PC-9 (cell line): ENCODE measurements at regions not wholly inside any gene's neighbourhood (a gene's known extent, or its start where the extent isn't known, plus 50 kb on each side); places are given as distances from the start of the nearest gene placed in this dataset.

Experiments
- BruUV-seq: library from RNA; stranded (reverse); fragments of 400-500 nt; replicated peaks from 2 replicates; lab custom pipeline; 2021; lab: Mats Ljungman, UMichigan
- CTCF ChIA-PET: fragments of 300-600 bp; sonication (Branson Sonifier 250); formaldehyde crosslinking; loops from one replicate; lab custom pipeline; 2022; ENCODE audit warnings: antibody characterized with exemption; lab: Charles Lee
- POLR2A ChIA-PET: fragments of 300-600 bp; sonication (Branson Sonifier 250); formaldehyde crosslinking; loops from one replicate; lab custom pipeline; 2022; ENCODE audit warnings: antibody characterized with exemption; ENCODE audit not compliant: unreplicated experiment; lab: Charles Lee
- DNase-seq, 2 experiments: peaks; one replicate each; pipeline versions ENCODE4 v3.0.0 to v3.0.0-alpha.2; 2015 to 2022; ENCODE audit warnings: mixed read lengths in 1 of 2
- H2AFZ ChIP-seq: fragments of 200-600 bp; sonication (generic); 2 replicates; pipeline ENCODE4 v1.8.1; 2017; ENCODE audit warnings: antibody characterized with exemption
- H3F3A ChIP-seq: fragments of 200-600 bp; sonication (generic); 2 replicates; pipeline ENCODE4 v1.8.1; 2017; ENCODE audit warnings: antibody characterized with exemption, mild to moderate bottlenecking, low read depth; ENCODE audit not compliant: insufficient read depth
- H3K27ac ChIP-seq: fragments of 200-600 bp; sonication (generic); 2 replicates; pipeline ENCODE4 v1.6.1; 2016; ENCODE audit warnings: mixed run types
- H3K27me3 ChIP-seq: fragments of 200-600 bp; sonication (generic); 2 replicates; pipeline ENCODE4 v1.6.1; 2016; ENCODE audit warnings: low read depth, mixed run types; ENCODE audit not compliant: insufficient read depth
- H3K36me3 ChIP-seq: fragments of 200-600 bp; sonication (generic); 2 replicates; pipeline ENCODE4 v1.6.1; 2016; ENCODE audit warnings: low read depth, mixed run types
- H3K4me1 ChIP-seq: fragments of 200-600 bp; sonication (generic); replicated peaks from 2 replicates; pipeline ENCODE4 v1.6.1; 2016; ENCODE audit warnings: mixed run types; ENCODE audit not compliant: insufficient read depth
- H3K4me2 ChIP-seq: fragments of 200-600 bp; sonication (generic); 2 replicates; pipeline ENCODE4 v1.6.1; 2017; ENCODE audit warnings: mixed run types
- H3K4me3 ChIP-seq: fragments of 200-600 bp; sonication (generic); 2 replicates; pipeline ENCODE4 v1.6.1; 2016; ENCODE audit warnings: mixed run types
- H3K79me2 ChIP-seq: fragments of 200-600 bp; sonication (generic); 2 replicates; pipeline ENCODE4 v1.6.1; 2017; ENCODE audit warnings: low read depth, mixed run types
- H3K9me2 ChIP-seq: fragments of 200-600 bp; sonication (generic); 2 replicates; pipeline ENCODE4 v1.8.1; 2017; ENCODE audit warnings: mild to moderate bottlenecking; ENCODE audit not compliant: insufficient read depth
- H3K9me3 ChIP-seq: fragments of 200-600 bp; sonication (generic); 2 replicates; pipeline ENCODE4 v1.8.1; 2016; ENCODE audit warnings: low read depth; ENCODE audit not compliant: insufficient read depth
- H4K20me1 ChIP-seq: fragments of 200-600 bp; sonication (generic); 2 replicates; pipeline ENCODE4 v1.8.1; 2017; ENCODE audit not compliant: insufficient read depth
- EZH2 ChIP-seq: fragments of 200-600 bp; sonication (generic); IDR thresholded peaks from 2 replicates; pipeline ENCODE4 v1.8.0; 2017; ENCODE audit warnings: antibody characterized with exemption, low read depth
- intact Hi-C: fragments of 100-400 bp; cut with micrococcal nuclease; formaldehyde crosslinking; loops from one replicate; pipeline ENCODE4 v1.10.0; 2022; ENCODE audit not compliant: unreplicated experiment
- TF ChIP-seq, protein P1 (sequence below): fragments of 200-600 bp; sonication (generic); conservative IDR thresholded peaks from 2 replicates; pipeline ENCODE4 v1.6.1; 2017; ENCODE audit warnings: mixed run types, antibody characterized with exemption, mild to moderate bottlenecking, moderate library complexity

DNA sequence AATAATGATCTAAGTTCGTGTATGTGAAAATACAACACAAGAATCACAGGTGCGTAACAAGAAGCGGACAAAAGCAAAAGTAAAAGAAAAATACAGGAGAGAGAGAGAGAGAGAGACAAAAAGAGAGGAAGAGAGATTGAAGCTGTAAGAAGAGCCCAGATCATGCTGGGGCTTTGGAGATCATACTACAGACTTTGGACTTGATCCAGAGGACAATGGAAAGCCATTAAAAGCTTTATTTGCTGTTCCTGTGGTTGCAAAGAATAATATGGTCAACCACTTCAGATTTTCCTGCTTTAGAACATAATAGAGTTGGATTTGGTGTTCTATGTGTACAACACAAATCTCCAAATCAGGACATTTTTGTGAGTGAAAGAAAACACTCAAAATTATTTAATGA lies 561.4 kb downstream of the CAAP1 start:
- POLR2A ChIA-PET, result no interaction called here
- intact Hi-C loops, result no loop called here
- no TSS peak for BruUV-seq

DNA sequence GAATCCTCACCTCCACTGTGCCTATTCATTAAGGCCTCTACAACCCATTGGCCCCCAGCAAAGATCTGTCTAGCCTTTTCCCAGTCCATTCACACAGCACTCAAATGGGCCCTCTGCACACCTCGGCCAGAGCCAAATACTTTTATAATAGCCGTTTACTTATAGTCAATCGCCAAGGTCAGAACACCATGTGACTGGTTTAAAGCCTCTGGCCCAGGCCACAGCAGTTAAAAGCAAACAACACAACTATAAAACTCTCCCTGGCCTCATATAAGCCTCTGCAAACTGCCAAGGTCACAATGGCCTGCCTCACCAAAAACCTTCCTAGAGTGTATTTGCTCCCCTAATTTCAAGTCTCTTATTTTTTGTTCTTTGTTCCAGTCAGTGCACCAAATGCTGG lies 562.6 kb downstream of the CAAP1 start:
- H4K20me1 ChIP-seq, result no peaks in the 10 kb centered on the region
- no peaks in the 10 kb centered on the region for H3K79me2 ChIP-seq
- no peaks in the 10 kb centered on the region for H3K9me3 ChIP-seq
- CTCF ChIA-PET, result no interaction called here
- H3K36me3 ChIP-seq, result no peaks in the 10 kb centered on the region
- H3K4me3 ChIP-seq, result no peak overlapping the region
- no peak overlapping the region for H3K4me2 ChIP-seq
- POLR2A ChIA-PET, result no interaction called here
- no TSS peak for BruUV-seq
- H3K27ac ChIP-seq, result no peak overlapping the region
- TF ChIP-seq, protein P1, sequence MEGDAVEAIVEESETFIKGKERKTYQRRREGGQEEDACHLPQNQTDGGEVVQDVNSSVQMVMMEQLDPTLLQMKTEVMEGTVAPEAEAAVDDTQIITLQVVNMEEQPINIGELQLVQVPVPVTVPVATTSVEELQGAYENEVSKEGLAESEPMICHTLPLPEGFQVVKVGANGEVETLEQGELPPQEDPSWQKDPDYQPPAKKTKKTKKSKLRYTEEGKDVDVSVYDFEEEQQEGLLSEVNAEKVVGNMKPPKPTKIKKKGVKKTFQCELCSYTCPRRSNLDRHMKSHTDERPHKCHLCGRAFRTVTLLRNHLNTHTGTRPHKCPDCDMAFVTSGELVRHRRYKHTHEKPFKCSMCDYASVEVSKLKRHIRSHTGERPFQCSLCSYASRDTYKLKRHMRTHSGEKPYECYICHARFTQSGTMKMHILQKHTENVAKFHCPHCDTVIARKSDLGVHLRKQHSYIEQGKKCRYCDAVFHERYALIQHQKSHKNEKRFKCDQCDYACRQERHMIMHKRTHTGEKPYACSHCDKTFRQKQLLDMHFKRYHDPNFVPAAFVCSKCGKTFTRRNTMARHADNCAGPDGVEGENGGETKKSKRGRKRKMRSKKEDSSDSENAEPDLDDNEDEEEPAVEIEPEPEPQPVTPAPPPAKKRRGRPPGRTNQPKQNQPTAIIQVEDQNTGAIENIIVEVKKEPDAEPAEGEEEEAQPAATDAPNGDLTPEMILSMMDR, result no peak
- TF ChIP-seq EZH2, result no peak
- H3K4me1 ChIP-seq, result no peaks in the 10 kb centered on the region
- H3K27me3 ChIP-seq, result no peaks in the 10 kb centered on the region
- H2AFZ ChIP-seq, result no peak overlapping the region
- no peaks in the 10 kb centered on the region for H3F3A ChIP-seq
- intact Hi-C loops, result no loop called here
- no peaks in the 10 kb centered on the region for H3K9me2 ChIP-seq
- no peak for DNase-seq

More for the DNA sequence above, 561.4 kb downstream of the CAAP1 start:
- no peak overlapping the region for H3K4me2 ChIP-seq
- CTCF ChIA-PET, result no interaction called here
- no peaks in the 10 kb centered on the region for H3K27me3 ChIP-seq
- DNase-seq, result no peak
- H2AFZ ChIP-seq, result no peak overlapping the region
- no peaks in the 10 kb centered on the region for H3F3A ChIP-seq
- H3K4me3 ChIP-seq, result no peak overlapping the region
- H3K9me2 ChIP-seq, result no peaks in the 10 kb centered on the region
- no peaks in the 10 kb centered on the region for H4K20me1 ChIP-seq
- H3K79me2 ChIP-seq, result no peaks in the 10 kb centered on the region
- no peak overlapping the region for H3K27ac ChIP-seq
- no peaks in the 10 kb centered on the region for H3K36me3 ChIP-seq
- H3K4me1 ChIP-seq, result no peaks in the 10 kb centered on the region
- TF ChIP-seq EZH2, result no peak
- TF ChIP-seq, protein P1, result no peak
- H3K9me3 ChIP-seq, result no peaks in the 10 kb centered on the region

DNA sequence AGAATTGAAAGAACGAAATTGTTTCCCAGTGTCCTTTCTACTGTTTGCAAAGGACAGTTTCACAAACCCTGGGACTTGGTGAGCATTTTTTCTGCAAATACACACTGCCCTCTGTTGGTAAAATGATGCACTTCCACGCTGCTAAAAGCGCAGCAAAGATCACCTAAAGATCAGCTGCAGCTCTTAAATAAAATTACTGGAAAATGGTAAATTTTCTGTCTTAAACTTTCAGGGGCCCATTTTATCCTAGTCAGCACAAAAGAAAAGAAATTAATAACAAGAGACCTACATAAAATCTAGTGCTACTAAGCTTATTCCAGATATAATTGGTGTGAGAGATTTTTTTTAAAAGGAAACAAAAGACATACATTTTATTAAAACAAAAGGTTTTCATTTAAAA lies 566.0 kb downstream of the CAAP1 start:
- no peaks in the 10 kb centered on the region for H3K27me3 ChIP-seq
- H3K4me2 ChIP-seq, result no peak overlapping the region
- ChIA-PET CTCF (interaction anchor here (1.4 kb wide), 1 partner anchor 362 kb away, joined by 7 read pairs; no protein-coding TSS in a partner anchor), POLR2A (no interaction called here)
- no peaks in the 10 kb centered on the region for H3K9me2 ChIP-seq
- H3K27ac ChIP-seq, result no peak overlapping the region
- H3F3A ChIP-seq, result no peaks in the 10 kb centered on the region
- H2AFZ ChIP-seq, result no peak overlapping the region
- no peaks in the 10 kb centered on the region for H3K79me2 ChIP-seq
- intact Hi-C loops, result loop anchor here (1.0 to 2.0 kb wide), 2 partner anchors 66 to 362 kb away; no protein-coding TSS in a partner anchor
- H4K20me1 ChIP-seq, result no peaks in the 10 kb centered on the region
- peak; percentile 28 to 42 for DNase-seq
- H3K4me1 ChIP-seq, result no peaks in the 10 kb centered on the region
- TF ChIP-seq, protein P1, result peak; percentile 84
- TF ChIP-seq EZH2, result no peak
- H3K4me3 ChIP-seq, result no peak overlapping the region
- no peaks in the 10 kb centered on the region for H3K9me3 ChIP-seq
- no TSS peak for BruUV-seq
- H3K36me3 ChIP-seq, result no peaks in the 10 kb centered on the region
